ENCODE measurements at regions not wholly inside any gene's neighbourhood (a gene's known extent, or its start where the extent isn't known, plus 50 kb on each side); places are given as distances from the start of the nearest gene placed in this dataset.
"Not testable (repeated sequence)": the region's sequence is repeated elsewhere in the genome, so short reads cannot be mapped to it uniquely, and the experiment has no call there.

DNA sequence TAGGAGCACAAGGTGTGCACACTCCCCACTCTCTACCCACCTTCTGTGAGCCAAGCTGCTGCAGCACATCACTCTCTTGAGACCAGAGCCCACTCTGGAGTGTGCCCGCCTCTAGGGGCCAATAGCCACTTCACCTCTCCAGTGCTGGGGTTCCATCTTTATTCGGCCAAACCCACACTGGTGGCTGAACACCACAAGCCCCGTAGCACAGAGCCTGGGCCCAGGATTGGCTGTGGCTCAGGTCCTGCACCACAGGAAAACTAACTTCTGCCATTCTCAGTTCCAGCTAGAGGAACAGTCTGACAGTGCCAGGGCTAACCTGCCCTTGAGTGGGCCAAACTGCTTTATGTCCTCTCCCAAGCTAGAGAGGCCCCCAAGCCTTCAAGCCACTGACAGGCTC lies 111.0 kb upstream of the TOX3 start (continued):
- TF ChIP-seq CTCF (conservative IDR thresholded peaks at IDR 0.05; ENCODE audit: low read depth in 2 of 2) (no peak), CREB1 (CRISPR knock-in tag; IDR thresholded peaks at IDR 0.05; ENCODE audit: low read depth) (no peak), POLR2AphosphoS5 (IDR thresholded peaks at IDR 0.05; ENCODE audit: low read depth) (no peak)
- TF ChIP-seq, protein P1, sequence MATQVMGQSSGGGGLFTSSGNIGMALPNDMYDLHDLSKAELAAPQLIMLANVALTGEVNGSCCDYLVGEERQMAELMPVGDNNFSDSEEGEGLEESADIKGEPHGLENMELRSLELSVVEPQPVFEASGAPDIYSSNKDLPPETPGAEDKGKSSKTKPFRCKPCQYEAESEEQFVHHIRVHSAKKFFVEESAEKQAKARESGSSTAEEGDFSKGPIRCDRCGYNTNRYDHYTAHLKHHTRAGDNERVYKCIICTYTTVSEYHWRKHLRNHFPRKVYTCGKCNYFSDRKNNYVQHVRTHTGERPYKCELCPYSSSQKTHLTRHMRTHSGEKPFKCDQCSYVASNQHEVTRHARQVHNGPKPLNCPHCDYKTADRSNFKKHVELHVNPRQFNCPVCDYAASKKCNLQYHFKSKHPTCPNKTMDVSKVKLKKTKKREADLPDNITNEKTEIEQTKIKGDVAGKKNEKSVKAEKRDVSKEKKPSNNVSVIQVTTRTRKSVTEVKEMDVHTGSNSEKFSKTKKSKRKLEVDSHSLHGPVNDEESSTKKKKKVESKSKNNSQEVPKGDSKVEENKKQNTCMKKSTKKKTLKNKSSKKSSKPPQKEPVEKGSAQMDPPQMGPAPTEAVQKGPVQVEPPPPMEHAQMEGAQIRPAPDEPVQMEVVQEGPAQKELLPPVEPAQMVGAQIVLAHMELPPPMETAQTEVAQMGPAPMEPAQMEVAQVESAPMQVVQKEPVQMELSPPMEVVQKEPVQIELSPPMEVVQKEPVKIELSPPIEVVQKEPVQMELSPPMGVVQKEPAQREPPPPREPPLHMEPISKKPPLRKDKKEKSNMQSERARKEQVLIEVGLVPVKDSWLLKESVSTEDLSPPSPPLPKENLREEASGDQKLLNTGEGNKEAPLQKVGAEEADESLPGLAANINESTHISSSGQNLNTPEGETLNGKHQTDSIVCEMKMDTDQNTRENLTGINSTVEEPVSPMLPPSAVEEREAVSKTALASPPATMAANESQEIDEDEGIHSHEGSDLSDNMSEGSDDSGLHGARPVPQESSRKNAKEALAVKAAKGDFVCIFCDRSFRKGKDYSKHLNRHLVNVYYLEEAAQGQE (IDR thresholded peaks at IDR 0.05; ENCODE audit: unreplicated experiment) = no peak

DNA sequence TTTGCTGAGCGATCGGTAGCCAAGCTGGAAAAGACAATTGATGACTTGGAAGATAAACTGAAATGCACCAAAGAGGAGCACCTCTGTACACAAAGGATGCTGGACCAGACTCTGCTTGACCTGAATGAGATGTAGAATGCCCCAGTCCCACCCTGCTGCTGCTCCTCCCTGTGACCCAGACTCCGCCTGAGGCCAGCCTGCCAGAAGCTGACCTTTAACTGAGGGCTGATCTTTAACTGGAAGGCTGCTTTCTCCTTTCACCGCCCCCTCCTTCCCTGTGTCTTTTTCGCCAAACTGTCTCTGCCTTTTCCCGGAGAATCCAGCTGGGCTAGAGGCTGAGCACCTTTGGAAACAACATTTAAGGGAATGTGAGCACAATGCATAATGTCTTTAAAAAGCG lies 109.0 kb upstream of the TOX3 start:
- H3K27me3 ChIP-seq (ENCODE audit: insufficient read depth); H3K4me1 Mint-ChIP-seq; ATAC-seq; H3K27ac ChIP-seq (ENCODE audit: low read depth); H3K4me3 Mint-ChIP-seq; H3K4me1 ChIP-seq (ENCODE audit: insufficient read depth); H2AFZ ChIP-seq; H3K27ac Mint-ChIP-seq; H3K79me2 ChIP-seq (replicated peaks; ENCODE audit: insufficient read depth); H4K20me1 ChIP-seq (replicated peaks; ENCODE audit: insufficient read depth); DNase-seq (ENCODE audit: low spot score); H3K4me2 ChIP-seq; H3K27me3 Mint-ChIP-seq (ENCODE audit: insufficient read depth, low read depth, poor library complexity); H3K9me2 ChIP-seq (ENCODE audit: insufficient read depth); H3F3A ChIP-seq (replicated peaks; ENCODE audit: low read depth); H3K36me3 ChIP-seq (ENCODE audit: insufficient read depth); H3K4me3 ChIP-seq: not testable (repeated sequence)
- Mint-ChIP-seq H3K9me3 (peaks cover 20% of the 10 kb centered on the region), H3K36me3 (ENCODE audit: low read depth) (peaks cover 12% of the 10 kb centered on the region)

DNA sequence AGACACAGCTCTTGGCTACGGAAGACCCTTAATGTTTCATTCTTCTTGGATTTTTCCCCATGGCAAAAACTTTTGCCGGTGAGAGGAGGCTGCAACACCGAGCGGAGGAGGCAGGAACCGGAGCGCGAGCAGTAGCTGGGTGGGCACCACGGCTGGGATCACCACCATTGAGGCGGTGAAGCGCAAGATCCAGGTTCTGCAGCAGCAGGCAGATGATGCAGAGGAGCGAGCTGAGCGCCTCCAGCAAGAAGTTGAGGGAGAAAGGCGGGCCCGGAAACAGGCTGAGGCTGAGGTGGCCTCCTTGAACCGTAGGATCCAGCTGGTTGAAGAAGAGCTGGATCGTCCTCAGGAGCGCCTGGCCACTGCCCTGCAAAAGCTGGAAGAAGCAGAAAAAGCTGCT lies 108.2 kb upstream of the TOX3 start:
- H3K27ac Mint-ChIP-seq; DNase-seq (ENCODE audit: low spot score): not testable (repeated sequence)

More for the DNA sequence above, 108.2 kb upstream of the TOX3 start:
- H3K36me3 Mint-ChIP-seq (ENCODE audit: low read depth); H3K27me3 ChIP-seq (ENCODE audit: insufficient read depth); H3K4me3 Mint-ChIP-seq; H3K27ac ChIP-seq (ENCODE audit: low read depth); H3K36me3 ChIP-seq (ENCODE audit: insufficient read depth); H3K4me2 ChIP-seq; H3F3A ChIP-seq (replicated peaks; ENCODE audit: low read depth); H3K27me3 Mint-ChIP-seq (ENCODE audit: insufficient read depth, low read depth, poor library complexity); H3K9me2 ChIP-seq (ENCODE audit: insufficient read depth); H3K79me2 ChIP-seq (replicated peaks; ENCODE audit: insufficient read depth); H4K20me1 ChIP-seq (replicated peaks; ENCODE audit: insufficient read depth); H2AFZ ChIP-seq; ATAC-seq; H3K4me1 Mint-ChIP-seq; H3K4me1 ChIP-seq (ENCODE audit: insufficient read depth); H3K4me3 ChIP-seq: not testable (repeated sequence)
- peaks cover 14% of the 10 kb centered on the region; the same call in 2 of the 3 replicates for H3K9me3 Mint-ChIP-seq

Data from GM23338 (cell line).